ENCODE measurements at regions not wholly inside any gene's neighbourhood (a gene's known extent, or its start where the extent isn't known, plus 50 kb on each side); places are given as distances from the start of the nearest gene placed in this dataset.
"Not testable (repeated sequence)": the region's sequence is repeated elsewhere in the genome, so short reads cannot be mapped to it uniquely, and the experiment has no call there.

DNA sequence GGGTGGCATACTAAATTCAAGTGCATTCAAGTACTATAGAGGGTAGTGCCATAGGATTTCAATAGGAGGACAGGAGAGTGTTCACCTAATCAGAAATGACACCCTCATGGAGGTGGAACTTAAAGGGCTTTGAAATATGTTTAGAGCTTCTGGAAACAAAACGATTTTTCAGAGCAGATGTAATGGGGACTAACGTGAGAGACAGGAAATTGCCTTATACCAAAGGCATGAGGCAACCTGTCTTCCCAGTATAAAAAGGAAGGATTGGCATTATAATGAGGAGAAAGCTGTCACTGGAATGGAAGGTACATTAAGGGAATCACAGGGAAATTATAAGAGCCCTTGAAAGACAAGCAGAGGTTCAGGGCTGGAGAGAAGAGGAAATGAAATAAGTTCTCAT is 116.3 kb upstream of the PNPLA4 start:
- Histone ChIP-seq H3K9me3 (no peaks in the 10 kb centered on the region), H3K4me1 (no peaks in the 10 kb centered on the region), H3K27ac (no peak overlapping the region), H3K4me3 (no peak overlapping the region), H3K4me2 (no peak overlapping the region)
- 3% methylated on average over 2 of the region's 2 CpGs for WGBS (ENCODE audit: missing lambda C conversion rate)
- no peak for DNase-seq (ENCODE audit: low read depth in 1 of 2, low spot score in 1 of 2)
- no peak for ATAC-seq
- CTCF ChIA-PET = no interaction called here
- FAIRE-seq = no peak
- TF ChIP-seq HOXA7 (CRISPR knock-in tag; IDR thresholded peaks at IDR 0.05) = no peak
- TF ChIP-seq MYC (IDR thresholded peaks at IDR 0.05; ENCODE audit: borderline replicate concordance, low read length) = no peak
- no peak for TF ChIP-seq GATA3 (IDR thresholded peaks at IDR 0.05; ENCODE audit: borderline replicate concordance)
- TF ChIP-seq, protein P1, sequence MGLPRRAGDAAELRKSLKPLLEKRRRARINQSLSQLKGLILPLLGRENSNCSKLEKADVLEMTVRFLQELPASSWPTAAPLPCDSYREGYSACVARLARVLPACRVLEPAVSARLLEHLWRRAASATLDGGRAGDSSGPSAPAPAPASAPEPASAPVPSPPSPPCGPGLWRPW (IDR thresholded peaks at IDR 0.05) = no peak
- no peak for TF ChIP-seq EHF (CRISPR knock-in tag; IDR thresholded peaks at IDR 0.05)
- TF ChIP-seq SMC3 (IDR thresholded peaks at IDR 0.05) = no peak
- no peak for TF ChIP-seq FOSL2 (IDR thresholded peaks at IDR 0.05)
- TF ChIP-seq FOSL2 (CRISPR knock-in tag; IDR thresholded peaks at IDR 0.05) = no peak
- TF ChIP-seq, protein P2, sequence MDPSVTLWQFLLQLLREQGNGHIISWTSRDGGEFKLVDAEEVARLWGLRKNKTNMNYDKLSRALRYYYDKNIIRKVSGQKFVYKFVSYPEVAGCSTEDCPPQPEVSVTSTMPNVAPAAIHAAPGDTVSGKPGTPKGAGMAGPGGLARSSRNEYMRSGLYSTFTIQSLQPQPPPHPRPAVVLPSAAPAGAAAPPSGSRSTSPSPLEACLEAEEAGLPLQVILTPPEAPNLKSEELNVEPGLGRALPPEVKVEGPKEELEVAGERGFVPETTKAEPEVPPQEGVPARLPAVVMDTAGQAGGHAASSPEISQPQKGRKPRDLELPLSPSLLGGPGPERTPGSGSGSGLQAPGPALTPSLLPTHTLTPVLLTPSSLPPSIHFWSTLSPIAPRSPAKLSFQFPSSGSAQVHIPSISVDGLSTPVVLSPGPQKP (IDR thresholded peaks at IDR 0.05; ENCODE audit: low read depth, low read length) = no peak
- TF ChIP-seq, protein P3, sequence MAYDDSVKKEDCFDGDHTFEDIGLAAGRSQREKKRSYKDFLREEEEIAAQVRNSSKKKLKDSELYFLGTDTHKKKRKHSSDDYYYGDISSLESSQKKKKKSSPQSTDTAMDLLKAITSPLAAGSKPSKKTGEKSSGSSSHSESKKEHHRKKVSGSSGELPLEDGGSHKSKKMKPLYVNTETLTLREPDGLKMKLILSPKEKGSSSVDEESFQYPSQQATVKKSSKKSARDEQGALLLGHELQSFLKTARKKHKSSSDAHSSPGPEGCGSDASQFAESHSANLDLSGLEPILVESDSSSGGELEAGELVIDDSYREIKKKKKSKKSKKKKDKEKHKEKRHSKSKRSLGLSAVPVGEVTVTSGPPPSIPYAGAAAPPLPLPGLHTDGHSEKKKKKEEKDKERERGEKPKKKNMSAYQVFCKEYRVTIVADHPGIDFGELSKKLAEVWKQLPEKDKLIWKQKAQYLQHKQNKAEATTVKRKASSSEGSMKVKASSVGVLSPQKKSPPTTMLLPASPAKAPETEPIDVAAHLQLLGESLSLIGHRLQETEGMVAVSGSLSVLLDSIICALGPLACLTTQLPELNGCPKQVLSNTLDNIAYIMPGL (CRISPR knock-in tag; IDR thresholded peaks at IDR 0.05; ENCODE audit: borderline replicate concordance) = no peak
- TF ChIP-seq CEBPB (IDR thresholded peaks at IDR 0.05) = no peak
- TF ChIP-seq, protein P4, sequence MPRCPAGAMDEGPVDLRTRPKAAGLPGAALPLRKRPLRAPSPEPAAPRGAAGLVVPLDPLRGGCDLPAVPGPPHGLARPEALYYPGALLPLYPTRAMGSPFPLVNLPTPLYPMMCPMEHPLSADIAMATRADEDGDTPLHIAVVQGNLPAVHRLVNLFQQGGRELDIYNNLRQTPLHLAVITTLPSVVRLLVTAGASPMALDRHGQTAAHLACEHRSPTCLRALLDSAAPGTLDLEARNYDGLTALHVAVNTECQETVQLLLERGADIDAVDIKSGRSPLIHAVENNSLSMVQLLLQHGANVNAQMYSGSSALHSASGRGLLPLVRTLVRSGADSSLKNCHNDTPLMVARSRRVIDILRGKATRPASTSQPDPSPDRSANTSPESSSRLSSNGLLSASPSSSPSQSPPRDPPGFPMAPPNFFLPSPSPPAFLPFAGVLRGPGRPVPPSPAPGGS (IDR thresholded peaks at IDR 0.05) = no peak
- TF ChIP-seq PHF8 (IDR thresholded peaks at IDR 0.05; ENCODE audit: borderline replicate concordance, low read depth) = no peak
- TF ChIP-seq FOSB (CRISPR knock-in tag; IDR thresholded peaks at IDR 0.05) = no peak
- TF ChIP-seq POLR2AphosphoS2 (conservative IDR thresholded peaks at IDR 0.05; ENCODE audit: low read length) = no peak
- no peak for TF ChIP-seq CHD2 (IDR thresholded peaks at IDR 0.05; ENCODE audit: low read length, partially characterized antibody)
- POLR2A ChIA-PET = no interaction called here

DNA sequence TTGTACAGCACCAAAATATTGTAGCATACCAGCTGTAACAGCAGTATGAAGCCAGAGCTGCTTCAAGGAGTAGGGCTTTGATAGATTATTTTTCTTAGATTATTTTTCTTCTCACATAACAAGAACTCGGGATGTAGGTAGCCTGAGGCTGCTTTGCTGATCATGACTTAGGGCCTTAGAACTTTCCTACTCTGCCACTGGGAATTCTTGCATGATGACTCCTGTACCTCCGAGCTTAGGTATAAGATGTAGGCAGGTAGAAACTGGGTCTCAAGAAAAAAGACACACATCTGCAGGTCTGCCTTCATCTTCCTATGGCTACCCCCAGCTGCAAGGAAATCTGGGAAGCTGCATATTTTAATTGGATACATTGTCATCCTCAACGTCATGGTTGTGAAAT is 115.9 kb upstream of the PNPLA4 start:
- no peaks in the 10 kb centered on the region for H3K9me3 ChIP-seq
- no peak overlapping the region for H3K27ac ChIP-seq
- POLR2A ChIA-PET = no interaction called here
- TF ChIP-seq, protein P4 (IDR thresholded peaks at IDR 0.05) = no peak
- TF ChIP-seq RCOR1 (IDR thresholded peaks at IDR 0.05; ENCODE audit: low read depth, low read length) = no peak
- H3K4me2 ChIP-seq = no peak overlapping the region
- DNase-seq (ENCODE audit: low read depth in 1 of 2, low spot score in 1 of 2) (no peak), FAIRE-seq (no peak), ATAC-seq (no peak)
- CTCF ChIA-PET = no interaction called here
- no peaks in the 10 kb centered on the region for H3K4me1 ChIP-seq
- WGBS (ENCODE audit: missing lambda C conversion rate) = 7% methylated on average over 3 of the region's 3 CpGs
- no peak overlapping the region for H3K4me3 ChIP-seq

DNA sequence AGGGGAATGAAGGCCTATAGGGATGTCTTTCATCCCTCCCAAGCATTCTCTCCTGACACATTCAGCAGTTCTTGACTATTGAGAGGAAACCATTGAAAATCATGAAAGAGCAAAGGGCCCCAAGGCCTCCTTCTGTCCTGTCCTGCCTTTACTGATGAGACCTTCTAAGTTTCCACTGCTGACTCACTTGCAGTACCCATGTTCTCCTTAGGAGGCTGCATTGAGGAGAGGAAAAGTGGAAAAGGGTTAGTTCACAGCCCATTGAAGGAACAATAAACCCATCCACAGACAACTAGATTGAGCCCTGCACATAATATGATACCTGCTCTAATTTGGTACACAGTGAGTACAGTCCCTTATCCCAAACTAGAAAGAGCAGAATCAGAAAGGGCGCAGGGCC is 115.1 kb upstream of the PNPLA4 start:
- DNase-seq (ENCODE audit: low read depth in 1 of 2, low spot score in 1 of 2) (peak; percentile 1 to 4), ATAC-seq (peak in 1 of 2 experiments; percentile 46; a peak in 1 of 6 replicates), FAIRE-seq (no peak)
- Histone ChIP-seq H3K27ac (no peak overlapping the region), H3K4me2 (no peak overlapping the region), H3K4me1 (no peaks in the 10 kb centered on the region), H3K4me3 (no peak overlapping the region), H3K9me3 (no peaks in the 10 kb centered on the region)
- WGBS (ENCODE audit: missing lambda C conversion rate) = 0% methylated on average over 1 of the region's 1 CpG
- ChIA-PET CTCF (no interaction called here), POLR2A (no interaction called here)
- TF ChIP-seq, protein P5, sequence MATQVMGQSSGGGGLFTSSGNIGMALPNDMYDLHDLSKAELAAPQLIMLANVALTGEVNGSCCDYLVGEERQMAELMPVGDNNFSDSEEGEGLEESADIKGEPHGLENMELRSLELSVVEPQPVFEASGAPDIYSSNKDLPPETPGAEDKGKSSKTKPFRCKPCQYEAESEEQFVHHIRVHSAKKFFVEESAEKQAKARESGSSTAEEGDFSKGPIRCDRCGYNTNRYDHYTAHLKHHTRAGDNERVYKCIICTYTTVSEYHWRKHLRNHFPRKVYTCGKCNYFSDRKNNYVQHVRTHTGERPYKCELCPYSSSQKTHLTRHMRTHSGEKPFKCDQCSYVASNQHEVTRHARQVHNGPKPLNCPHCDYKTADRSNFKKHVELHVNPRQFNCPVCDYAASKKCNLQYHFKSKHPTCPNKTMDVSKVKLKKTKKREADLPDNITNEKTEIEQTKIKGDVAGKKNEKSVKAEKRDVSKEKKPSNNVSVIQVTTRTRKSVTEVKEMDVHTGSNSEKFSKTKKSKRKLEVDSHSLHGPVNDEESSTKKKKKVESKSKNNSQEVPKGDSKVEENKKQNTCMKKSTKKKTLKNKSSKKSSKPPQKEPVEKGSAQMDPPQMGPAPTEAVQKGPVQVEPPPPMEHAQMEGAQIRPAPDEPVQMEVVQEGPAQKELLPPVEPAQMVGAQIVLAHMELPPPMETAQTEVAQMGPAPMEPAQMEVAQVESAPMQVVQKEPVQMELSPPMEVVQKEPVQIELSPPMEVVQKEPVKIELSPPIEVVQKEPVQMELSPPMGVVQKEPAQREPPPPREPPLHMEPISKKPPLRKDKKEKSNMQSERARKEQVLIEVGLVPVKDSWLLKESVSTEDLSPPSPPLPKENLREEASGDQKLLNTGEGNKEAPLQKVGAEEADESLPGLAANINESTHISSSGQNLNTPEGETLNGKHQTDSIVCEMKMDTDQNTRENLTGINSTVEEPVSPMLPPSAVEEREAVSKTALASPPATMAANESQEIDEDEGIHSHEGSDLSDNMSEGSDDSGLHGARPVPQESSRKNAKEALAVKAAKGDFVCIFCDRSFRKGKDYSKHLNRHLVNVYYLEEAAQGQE (IDR thresholded peaks at IDR 0.05) = no peak
- TF ChIP-seq HOXB13 (CRISPR knock-in tag; IDR thresholded peaks at IDR 0.05; ENCODE audit: low read depth) (no peak), POLR2A (IDR thresholded peaks at IDR 0.05; ENCODE audit: low read length) (no peak), RCOR1 (IDR thresholded peaks at IDR 0.05; ENCODE audit: low read depth, low read length) (no peak), ZSCAN20 (CRISPR knock-in tag; IDR thresholded peaks at IDR 0.05) (no peak), FOSB (CRISPR knock-in tag; IDR thresholded peaks at IDR 0.05) (no peak), RFX5 (IDR thresholded peaks at IDR 0.05) (no peak)

DNA sequence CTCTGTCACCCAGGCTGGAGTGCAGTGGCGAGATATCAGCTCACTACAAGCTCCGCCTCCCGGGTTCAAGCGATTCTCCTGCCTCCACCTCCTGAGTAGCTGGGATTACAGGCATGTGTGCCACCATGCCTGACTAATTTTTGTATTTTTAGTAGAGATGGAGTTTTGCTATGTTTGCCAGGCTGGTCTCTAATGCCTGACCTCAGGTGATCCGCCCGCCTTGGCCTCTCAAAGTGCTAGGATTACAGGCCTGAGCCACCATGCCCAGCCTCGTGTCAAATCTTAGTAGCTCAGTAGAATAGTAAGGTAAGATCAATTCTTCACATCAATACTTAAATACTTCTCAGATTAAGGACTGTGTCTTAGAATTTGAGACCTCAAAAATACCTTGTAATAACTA is 112.5 kb upstream of the PNPLA4 start:
- 34% methylated on average over 7 of the region's 7 CpGs for WGBS (ENCODE audit: missing lambda C conversion rate)
- H3K9me3 ChIP-seq; H3K27ac ChIP-seq; CTCF ChIA-PET; FAIRE-seq; POLR2A ChIA-PET; H3K4me1 ChIP-seq; H3K4me2 ChIP-seq; H3K4me3 ChIP-seq; ATAC-seq; DNase-seq (ENCODE audit: low read depth in 1 of 2, low spot score in 1 of 2): not testable (repeated sequence)

All from A549 (cell line).